Right lobe of liver (tissue), 6 donors: ENCODE measurements at regions not wholly inside any gene's neighbourhood (a gene's known extent, or its start where the extent isn't known, plus 50 kb on each side); places are given as distances from the start of the nearest gene placed in this dataset.
A peak's percentile ranks its signal among the peaks of the same experiment; 100 is the strongest.

Experiments
- ATAC-seq, 4 donors: fragments of 200-7000 bp; cut with Tn5 transposase; one replicate each; pipeline ENCODE4 v1.9.1; 2020; ENCODE audit warnings: mild to moderate bottlenecking in 4 of 4, moderate library complexity in 4 of 4
- DNase-seq, 3 donors: peaks; one replicate each; pipeline ENCODE4 v3.0.0-alpha.2; 2020
- H3K27ac ChIP-seq, 3 donors: fragments of 200-600 bp; one replicate each; pipeline ENCODE4 v1.8.0; 2022
- H3K27me3 ChIP-seq, 2 donors: fragments of 200-600 bp; one replicate each; pipeline ENCODE4 v1.8.0; 2022
- H3K36me3 ChIP-seq, 4 donors: fragments of 200-600 bp; sonication (generic) in 1 of 4; one replicate each; pipeline versions ENCODE4 v1.5.1 to v1.8.0; 2017 to 2022; ENCODE audit warnings: control low read depth in 1 of 4
- H3K4me1 ChIP-seq, 4 donors: fragments of 200-600 bp; sonication (generic) in 1 of 4; one replicate each; pipeline versions ENCODE4 v1.5.1 to v1.8.0; 2017 to 2022; ENCODE audit warnings: control low read depth in 1 of 4
- H3K4me3 ChIP-seq, 3 donors: fragments of 200-600 bp; one replicate each; pipeline ENCODE4 v1.8.0; 2022
- H3K9me3 ChIP-seq, 4 donors: fragments of 200-600 bp; sonication (generic) in 1 of 4; one replicate each; pipeline versions ENCODE4 v1.5.1 to v1.8.0; 2017 to 2022; ENCODE audit warnings: control low read depth in 1 of 4
- POLR2A ChIP-seq: fragments of 450-650 bp; IDR thresholded peaks from one replicate; pipeline ENCODE4 v1.6.1; 2017; ENCODE audit warnings: antibody characterized with exemption, mild to moderate bottlenecking
- WGBS: methylation state at CpG from one replicate; pipeline ENCODE4 v1.1.6; 2018; ENCODE audit warnings: low coverage, low lambda C conversion rate; ENCODE audit not compliant: insufficient coverage; ENCODE audit errors: missing lambda C conversion rate; 5-methylcytosine and 5-hydroxymethylcytosine counted together
- intact Hi-C, 2 donors: fragments of 100-400 bp; cut with DNase I; formaldehyde crosslinking; loops; one replicate each; pipeline versions ENCODE4 v1.11.2 to v1.14.1; 2022
- TF ChIP-seq, protein P1 (sequence below), 4 donors: fragments of 200-600 bp in 3 of 4; fragments of 450-650 bp in 1 of 4; IDR thresholded peaks; one replicate each; pipeline versions ENCODE4 v1.5.1 to v1.8.0; 2016 to 2022; ENCODE audit warnings: antibody characterized with exemption in 4 of 4, mild to moderate bottlenecking in 2 of 4
- donor health status: DM: no; HTN: yes; CAD: no.
- donor health status: DM: no; HTN: no; CAD: no.
- donor health status: DM: no; HTN: no; CAD: no.
- donor health status: DM: no; HTN: yes; CAD: no.
- donor health status: DM: no; HTN: yes; CAD: no.

DNA sequence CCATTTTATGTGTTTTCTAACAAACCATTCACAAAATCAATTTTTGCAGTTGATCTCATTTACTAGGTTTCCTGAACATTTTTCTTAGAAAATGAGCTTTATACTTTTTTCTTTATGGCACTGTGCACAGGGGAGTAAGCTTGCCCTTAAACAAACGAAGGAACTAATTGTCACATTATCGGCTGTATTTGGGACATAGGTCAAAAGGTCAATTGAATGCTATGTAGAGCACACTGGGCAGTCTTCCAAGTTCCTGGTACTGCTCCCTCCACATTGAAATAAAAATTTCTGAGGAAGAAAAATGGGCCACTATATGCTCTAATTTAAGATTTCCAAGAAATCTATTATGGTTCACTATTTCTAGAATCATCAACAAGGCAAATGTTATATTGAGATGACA lies 93.6 kb upstream of the TMEFF2 start:
- no peaks in the 10 kb centered on the region for H3K36me3 ChIP-seq
- WGBS, result 5% methylated on average over 2 of the region's 2 CpGs
- no peaks in the 10 kb centered on the region for H3K9me3 ChIP-seq
- TF ChIP-seq, protein P1, sequence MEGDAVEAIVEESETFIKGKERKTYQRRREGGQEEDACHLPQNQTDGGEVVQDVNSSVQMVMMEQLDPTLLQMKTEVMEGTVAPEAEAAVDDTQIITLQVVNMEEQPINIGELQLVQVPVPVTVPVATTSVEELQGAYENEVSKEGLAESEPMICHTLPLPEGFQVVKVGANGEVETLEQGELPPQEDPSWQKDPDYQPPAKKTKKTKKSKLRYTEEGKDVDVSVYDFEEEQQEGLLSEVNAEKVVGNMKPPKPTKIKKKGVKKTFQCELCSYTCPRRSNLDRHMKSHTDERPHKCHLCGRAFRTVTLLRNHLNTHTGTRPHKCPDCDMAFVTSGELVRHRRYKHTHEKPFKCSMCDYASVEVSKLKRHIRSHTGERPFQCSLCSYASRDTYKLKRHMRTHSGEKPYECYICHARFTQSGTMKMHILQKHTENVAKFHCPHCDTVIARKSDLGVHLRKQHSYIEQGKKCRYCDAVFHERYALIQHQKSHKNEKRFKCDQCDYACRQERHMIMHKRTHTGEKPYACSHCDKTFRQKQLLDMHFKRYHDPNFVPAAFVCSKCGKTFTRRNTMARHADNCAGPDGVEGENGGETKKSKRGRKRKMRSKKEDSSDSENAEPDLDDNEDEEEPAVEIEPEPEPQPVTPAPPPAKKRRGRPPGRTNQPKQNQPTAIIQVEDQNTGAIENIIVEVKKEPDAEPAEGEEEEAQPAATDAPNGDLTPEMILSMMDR (IDR thresholded peaks at IDR 0.05), result no peak
- TF ChIP-seq POLR2A, result no peak
- ATAC-seq (peak in 1 of 4 donors; percentile 43), DNase-seq (no peak)
- intact Hi-C loops, result no loop called here
- H3K4me1 ChIP-seq, result no peaks in the 10 kb centered on the region
- H3K27ac ChIP-seq, result no peak overlapping the region
- H3K4me3 ChIP-seq, result no peak overlapping the region
- H3K27me3 ChIP-seq, result no peaks in the 10 kb centered on the region

DNA sequence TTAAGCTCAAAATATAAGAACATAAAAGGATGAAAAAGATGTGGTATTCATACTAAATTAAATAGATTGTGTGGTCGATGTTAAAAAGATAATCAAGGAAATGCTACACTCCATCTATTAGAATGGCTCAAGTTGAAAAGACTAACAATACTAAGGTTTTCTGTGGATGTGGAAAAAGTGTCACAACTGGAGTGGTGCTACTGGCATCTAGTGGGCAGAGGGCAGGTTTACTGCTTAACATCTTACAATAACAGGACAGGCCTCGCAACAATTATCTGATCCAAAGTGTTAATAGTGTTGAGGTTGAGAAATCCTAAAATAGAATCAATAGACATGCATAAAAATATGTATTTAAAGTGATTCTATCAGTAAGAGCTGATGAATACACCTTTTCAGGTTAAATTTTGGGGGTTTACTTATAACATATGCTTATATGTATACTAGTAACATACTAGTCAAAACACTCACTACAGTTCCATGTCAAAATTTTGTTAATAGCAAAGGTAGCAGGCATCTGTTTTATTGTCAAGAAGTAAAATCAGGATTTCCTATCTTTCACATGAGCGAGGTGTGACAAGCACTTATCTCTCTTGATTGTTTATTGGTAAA lies 91.5 kb upstream of the TMEFF2 start:
- no peaks in the 10 kb centered on the region for H3K9me3 ChIP-seq
- TF ChIP-seq, protein P1 (IDR thresholded peaks at IDR 0.05), result peak; percentile 10 to 19 (median 16)
- no peak for TF ChIP-seq POLR2A
- no peaks in the 10 kb centered on the region for H3K4me1 ChIP-seq
- 77% methylated on average over 3 of the region's 3 CpGs for WGBS
- no peak for DNase-seq
- no peak overlapping the region for H3K4me3 ChIP-seq
- no peaks in the 10 kb centered on the region for H3K27me3 ChIP-seq
- H3K36me3 ChIP-seq, result no peaks in the 10 kb centered on the region
- H3K27ac ChIP-seq, result no peak overlapping the region
- peak in 1 of 4 donors; percentile 40 for ATAC-seq
- intact Hi-C loops, result no loop called here

DNA sequence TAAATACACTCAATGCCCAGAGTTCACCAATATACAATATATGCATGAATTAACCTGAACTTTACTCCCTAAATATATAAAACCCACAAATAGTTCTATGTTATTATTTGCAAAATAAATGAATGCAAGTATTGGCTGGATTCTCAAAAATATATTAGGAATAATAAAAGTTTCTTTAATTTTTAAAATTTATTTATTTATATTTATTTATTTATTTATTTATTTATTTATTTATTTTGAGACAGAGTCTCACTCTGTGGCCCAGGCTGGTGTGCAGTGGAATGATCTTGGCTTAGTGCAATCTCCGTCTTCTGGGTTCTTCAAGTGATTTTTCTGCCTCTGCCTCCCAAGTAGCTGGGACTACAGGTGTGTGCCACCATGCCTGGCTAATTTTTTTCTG lies 88.7 kb upstream of the TMEFF2 start:
- no peak for ATAC-seq
- DNase-seq, result no peak
- no peak for TF ChIP-seq POLR2A
- TF ChIP-seq, protein P1 (IDR thresholded peaks at IDR 0.05), result no peak
- Histone ChIP-seq H3K36me3 (no peaks in the 10 kb centered on the region), H3K9me3 (no peaks in the 10 kb centered on the region), H3K27me3 (no peaks in the 10 kb centered on the region), H3K4me3 (no peak overlapping the region), H3K4me1 (no peaks in the 10 kb centered on the region), H3K27ac (no peak overlapping the region)
- intact Hi-C loops, result no loop called here
- WGBS, result 67% methylated on average over 1 of the region's 1 CpG

DNA sequence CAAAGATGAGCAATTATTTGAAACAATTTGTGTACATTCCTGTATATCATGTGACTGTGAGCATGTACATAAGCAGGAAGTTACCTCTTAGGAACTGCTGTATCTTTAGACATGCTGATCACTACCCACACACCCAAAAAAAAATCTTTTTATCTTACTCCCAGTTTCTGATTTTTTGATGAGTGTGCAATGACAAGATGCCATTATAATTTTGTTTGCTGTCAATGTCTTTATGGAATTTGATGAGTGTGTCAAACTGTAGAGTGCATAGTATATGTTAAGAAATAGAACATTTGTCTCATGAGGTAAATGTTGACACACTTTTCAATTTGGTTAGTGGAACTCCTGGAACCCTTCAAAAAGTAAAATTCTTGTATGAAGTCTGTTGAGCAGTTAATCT lies 84.0 kb upstream of the TMEFF2 start:
- intact Hi-C loops, result no loop called here
- ATAC-seq (no peak), DNase-seq (no peak)
- no peak for TF ChIP-seq POLR2A
- TF ChIP-seq, protein P1 (IDR thresholded peaks at IDR 0.05), result no peak
- no peaks in the 10 kb centered on the region for H3K36me3 ChIP-seq
- H3K27me3 ChIP-seq, result no peaks in the 10 kb centered on the region
- no peaks in the 10 kb centered on the region for H3K9me3 ChIP-seq
- H3K4me1 ChIP-seq, result no peaks in the 10 kb centered on the region
- no peak overlapping the region for H3K4me3 ChIP-seq
- no peak overlapping the region for H3K27ac ChIP-seq
